Activated CD4-positive, alpha-beta T cell treated with anti-CD3 and anti-CD28 coated beads for 36 hours (primary cell): ENCODE measurements at regions not wholly inside any gene's neighbourhood (a gene's known extent, or its start where the extent isn't known, plus 50 kb on each side); places are given as distances from the start of the nearest gene placed in this dataset.
A peak's percentile ranks its signal among the peaks of the same experiment; 100 is the strongest.

Experiments used
- ATAC-seq: fragments of 200-7000 bp; cut with Tn5 transposase; one replicate; pipeline ENCODE4 v1.10.0; 2021; ENCODE audit warnings: mild to moderate bottlenecking, moderate library complexity
- CTCF ChIA-PET: fragments of 350-600 bp; sonication (Branson Sonifier 250); formaldehyde crosslinking; loops from one replicate; lab custom pipeline; 2021; ENCODE audit warnings: antibody characterized with exemption; lab: Charles Lee
- POLR2A ChIA-PET: fragments of 350-600 bp; sonication (Branson Sonifier 250); formaldehyde crosslinking; loops from one replicate; lab custom pipeline; 2021; ENCODE audit warnings: antibody characterized with exemption, inconsistent platforms; lab: Charles Lee
- DNase-seq: peaks from one replicate; pipeline ENCODE4 v3.0.0-alpha.2; 2020
- H3K27ac Mint-ChIP-seq: one replicate; pipeline ENCODE4 v1.8.0; 2021; ENCODE audit warnings: mixed read lengths
- H3K27me3 Mint-ChIP-seq: one replicate; pipeline ENCODE4 v1.8.0; 2021; ENCODE audit warnings: mixed read lengths
- H3K36me3 Mint-ChIP-seq: one replicate; pipeline ENCODE4 v1.8.0; 2021; ENCODE audit warnings: low read depth, mixed read lengths
- H3K4me1 Mint-ChIP-seq: one replicate; pipeline ENCODE4 v1.8.0; 2021; ENCODE audit warnings: mixed read lengths
- H3K4me3 Mint-ChIP-seq: one replicate; pipeline ENCODE4 v1.8.0; 2021; ENCODE audit warnings: mild to moderate bottlenecking, moderate library complexity, mixed read lengths
- H3K9me3 Mint-ChIP-seq: one replicate; pipeline ENCODE4 v1.8.0; 2021; ENCODE audit warnings: low read depth, mixed read lengths
- intact Hi-C, 2 experiments: fragments of 100-400 bp; cut with DNase I in 1 of 2; cut with micrococcal nuclease in 1 of 2; formaldehyde crosslinking; loops; one replicate each; pipeline versions ENCODE4 v1.14.2 to v1.15.1; 2022 to 2024; cut with DNase I, micrococcal nuclease

DNA sequence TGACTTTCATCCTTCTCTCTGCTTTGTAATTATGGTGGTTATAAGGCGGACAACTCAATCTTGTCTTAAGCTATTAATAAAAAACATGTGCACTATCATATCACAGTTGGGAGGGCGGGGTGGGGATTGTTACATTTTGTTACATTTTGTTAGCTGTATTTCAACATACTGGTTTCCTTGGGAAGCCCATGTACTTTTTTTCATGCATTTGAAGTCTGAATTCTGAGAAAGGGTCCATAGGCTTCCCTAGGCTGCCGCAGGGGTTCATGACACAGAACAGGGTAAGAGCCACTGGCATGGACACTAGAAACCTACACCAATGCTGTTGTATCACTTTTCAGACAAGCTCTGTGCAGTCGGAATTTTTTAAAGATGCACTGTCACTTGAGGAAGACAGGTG lies 178.8 kb downstream of the ETS2 start:
- H3K4me3 Mint-ChIP-seq, result peak overlapping the region; percentile 51
- DNase-seq (no peak), ATAC-seq (no peak)
- POLR2A ChIA-PET, result no interaction called here
- no peaks in the 10 kb centered on the region for H3K9me3 Mint-ChIP-seq
- intact Hi-C loops, result loop anchor here (2.0 to 10.0 kb wide), 3 partner anchors 70 to 250 kb away; no protein-coding TSS in a partner anchor
- H3K27me3 Mint-ChIP-seq, result peaks cover 66% of the 10 kb centered on the region
- H3K27ac Mint-ChIP-seq, result peak overlapping the region; percentile 85
- CTCF ChIA-PET, result interaction anchor here (0.5 kb wide), 1 partner anchor 180 kb away, joined by 3 read pairs; no protein-coding TSS in a partner anchor
- H3K36me3 Mint-ChIP-seq, result no peaks in the 10 kb centered on the region
- H3K4me1 Mint-ChIP-seq, result peaks cover 27% of the 10 kb centered on the region

DNA sequence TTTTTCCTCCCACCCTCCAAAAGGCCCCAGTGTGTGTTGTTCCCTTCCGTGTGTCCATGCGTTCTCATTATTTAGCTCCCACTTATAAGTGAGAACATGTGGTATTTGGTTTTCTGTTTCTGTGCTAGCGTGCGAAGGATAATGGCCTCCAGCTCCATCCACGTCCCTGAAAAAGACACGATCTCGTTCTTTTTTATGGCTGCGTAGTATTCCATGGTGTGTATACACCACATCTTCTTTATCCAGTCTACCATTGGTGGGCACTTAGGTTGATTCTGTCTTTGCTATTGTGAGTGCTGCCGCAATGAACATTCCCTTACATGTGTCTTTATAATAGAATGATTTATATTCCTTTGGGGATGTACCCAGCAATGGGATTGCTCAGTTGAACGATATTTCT lies 177.8 kb downstream of the ETS2 start:
- peaks cover 31% of the 10 kb centered on the region for H3K4me1 Mint-ChIP-seq
- H3K27me3 Mint-ChIP-seq, result peaks cover 61% of the 10 kb centered on the region
- H3K9me3 Mint-ChIP-seq, result no peaks in the 10 kb centered on the region
- intact Hi-C loops, result loop anchor here in 1 of 2 experiments (10.0 kb wide), 2 partner anchors 69 to 249 kb away; no protein-coding TSS in a partner anchor
- H3K27ac Mint-ChIP-seq, result no peak overlapping the region
- ChIA-PET POLR2A (no interaction called here), CTCF (no interaction called here)
- no peak overlapping the region for H3K4me3 Mint-ChIP-seq
- ATAC-seq (no peak), DNase-seq (no peak)
- H3K36me3 Mint-ChIP-seq, result no peaks in the 10 kb centered on the region

DNA sequence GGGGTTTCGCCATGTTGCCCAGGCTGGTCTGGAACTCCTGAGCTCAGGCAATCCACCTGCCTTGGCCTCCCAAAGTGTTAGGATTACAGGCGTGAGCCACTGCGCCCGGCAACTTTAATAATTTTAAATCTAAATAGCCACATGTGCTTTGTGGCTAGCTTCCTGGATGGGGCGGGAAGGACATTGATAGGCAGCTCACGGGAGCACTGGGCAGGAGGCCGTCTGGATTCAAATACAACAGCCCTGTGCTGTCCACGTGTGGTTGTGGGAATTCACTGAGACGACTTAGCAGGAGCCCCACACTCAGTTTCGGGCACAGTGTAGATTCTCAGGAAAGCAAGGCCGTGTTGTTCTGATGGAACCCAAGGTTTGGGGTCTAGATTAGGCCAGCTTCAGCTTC lies 177.1 kb downstream of the ETS2 start:
- no peak for DNase-seq
- peaks cover 31% of the 10 kb centered on the region for H3K4me1 Mint-ChIP-seq
- H3K4me3 Mint-ChIP-seq, result no peak overlapping the region
- no peak for ATAC-seq
- H3K27ac Mint-ChIP-seq, result no peak overlapping the region
- POLR2A ChIA-PET, result no interaction called here
- peaks cover 57% of the 10 kb centered on the region for H3K27me3 Mint-ChIP-seq
- no peaks in the 10 kb centered on the region for H3K9me3 Mint-ChIP-seq
- CTCF ChIA-PET, result no interaction called here
- no peaks in the 10 kb centered on the region for H3K36me3 Mint-ChIP-seq
- intact Hi-C loops, result loop anchor here in 1 of 2 experiments (10.0 kb wide), 2 partner anchors 68 to 248 kb away; no protein-coding TSS in a partner anchor

DNA sequence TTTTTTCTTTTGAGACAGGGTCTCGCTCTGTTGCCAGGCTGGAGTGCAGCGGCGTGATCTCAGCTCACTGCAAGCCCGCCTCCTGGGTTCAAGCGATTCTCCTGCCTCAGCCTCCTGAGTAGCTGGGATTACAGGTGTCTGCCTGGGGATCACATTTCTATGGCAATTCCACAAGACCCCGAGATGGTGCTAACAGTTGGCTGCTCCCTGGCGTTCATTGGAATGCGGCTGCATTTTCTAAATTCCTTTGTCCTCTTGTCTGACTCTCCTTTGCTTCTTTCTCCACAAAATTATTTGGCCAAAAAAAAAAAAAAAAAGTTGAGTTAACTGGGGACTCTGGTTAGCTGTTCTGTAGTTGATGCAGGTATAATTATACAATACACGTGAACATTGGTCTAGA lies 176.4 kb downstream of the ETS2 start:
- DNase-seq, result no peak
- peaks cover 54% of the 10 kb centered on the region for H3K27me3 Mint-ChIP-seq
- peaks cover 31% of the 10 kb centered on the region for H3K4me1 Mint-ChIP-seq
- H3K36me3 Mint-ChIP-seq, result no peaks in the 10 kb centered on the region
- CTCF ChIA-PET, result no interaction called here
- no peak overlapping the region for H3K4me3 Mint-ChIP-seq
- no peak overlapping the region for H3K27ac Mint-ChIP-seq
- no peak for ATAC-seq
- POLR2A ChIA-PET, result no interaction called here
- H3K9me3 Mint-ChIP-seq, result no peaks in the 10 kb centered on the region
- intact Hi-C loops, result loop anchor here in 1 of 2 experiments (10.0 kb wide), 2 partner anchors 67 to 247 kb away; no protein-coding TSS in a partner anchor

DNA sequence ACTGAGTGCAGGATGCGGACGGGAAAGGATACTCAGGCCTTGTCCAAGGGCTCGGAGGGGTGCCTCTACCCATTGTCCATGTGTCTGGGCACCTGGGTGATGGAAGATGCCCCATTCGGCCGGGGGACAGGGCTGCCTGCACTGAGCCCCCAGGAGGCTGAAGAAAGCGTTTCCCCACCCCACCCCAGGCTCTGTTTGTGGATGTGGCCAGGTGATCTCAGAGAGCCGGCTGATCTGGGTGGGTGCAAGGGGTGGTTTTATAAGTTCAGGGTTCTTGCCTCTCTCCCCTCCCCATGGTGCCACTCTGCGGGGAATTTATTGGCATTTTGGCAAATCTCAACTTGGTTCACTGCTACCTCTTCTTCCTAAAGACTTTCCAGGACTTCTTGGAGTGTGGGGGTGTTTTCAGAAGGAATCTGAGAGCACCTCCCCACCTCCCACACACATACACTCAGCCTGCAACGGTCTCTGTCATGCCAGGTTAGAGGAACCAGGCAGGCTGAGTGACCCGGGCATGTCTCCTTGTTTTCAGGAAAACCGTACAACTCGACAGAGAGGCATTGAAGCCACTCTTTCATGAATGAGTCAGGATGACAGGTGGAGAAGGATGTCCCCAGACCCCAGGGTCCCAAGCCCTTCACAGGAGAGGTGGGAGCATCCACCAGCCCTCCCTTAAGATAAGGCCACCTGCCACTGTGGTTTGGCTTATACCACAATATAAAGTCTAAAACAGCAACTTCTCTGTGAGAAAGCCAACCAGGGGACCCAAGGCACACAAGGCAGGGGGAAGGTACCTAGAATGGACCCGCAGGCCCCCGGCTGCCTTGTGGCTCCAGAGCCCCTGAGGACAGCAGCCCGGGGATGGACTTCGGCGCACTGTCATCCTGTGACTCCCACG lies 174.9 kb downstream of the ETS2 start:
- Mint-ChIP-seq H3K27ac (no peak overlapping the region), H3K9me3 (no peaks in the 10 kb centered on the region), H3K4me1 (peaks cover 24% of the 10 kb centered on the region), H3K4me3 (no peak overlapping the region), H3K36me3 (no peaks in the 10 kb centered on the region), H3K27me3 (peaks cover 44% of the 10 kb centered on the region)
- ATAC-seq (no peak), DNase-seq (no peak)
- intact Hi-C loops, result loop anchor here in 1 of 2 experiments (10.0 kb wide), 2 partner anchors 66 to 246 kb away; no protein-coding TSS in a partner anchor
- ChIA-PET POLR2A (no interaction called here), CTCF (no interaction called here)

DNA sequence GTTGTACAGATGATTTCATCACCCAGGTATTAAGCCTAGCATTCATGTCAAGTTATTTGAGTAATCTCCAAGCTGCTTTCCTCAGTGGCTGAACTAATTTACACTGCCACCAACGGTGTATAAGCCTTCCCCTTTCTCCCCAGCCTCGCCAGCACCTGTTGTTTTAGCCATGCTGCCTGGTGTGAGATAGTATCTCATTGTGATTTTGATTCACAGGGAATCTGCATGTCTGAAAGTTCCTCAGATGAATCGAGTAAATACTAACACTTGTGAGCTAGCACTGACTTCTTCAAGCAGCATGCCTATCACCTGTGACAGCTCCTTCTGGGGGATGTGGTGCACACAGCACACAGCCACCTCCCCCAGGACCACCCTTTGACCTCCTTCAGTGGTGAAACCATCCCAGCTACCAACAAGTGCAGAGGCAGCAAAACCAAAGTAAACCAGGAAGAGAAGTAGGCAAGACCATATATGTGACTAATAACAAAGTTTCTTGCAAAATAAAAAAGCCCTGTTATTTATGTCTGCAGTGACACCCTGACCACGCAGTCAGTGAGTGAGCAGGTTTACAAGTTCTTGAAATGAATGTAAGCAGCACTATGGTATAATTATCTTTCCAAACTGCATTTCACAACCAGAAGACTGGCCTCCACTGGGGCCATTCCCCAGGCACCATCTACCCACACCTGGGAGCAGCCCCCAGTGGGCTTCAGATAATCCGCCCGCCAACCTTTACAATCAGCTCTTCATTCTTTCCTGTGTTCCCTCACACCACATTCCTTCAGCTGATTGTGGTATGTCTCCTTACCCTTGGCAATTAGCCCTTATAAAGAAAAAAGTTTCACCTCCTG lies 173.8 kb downstream of the ETS2 start:
- H3K36me3 Mint-ChIP-seq, result no peaks in the 10 kb centered on the region
- no peaks in the 10 kb centered on the region for H3K9me3 Mint-ChIP-seq
- intact Hi-C loops, result loop anchor here in 1 of 2 experiments (10.0 kb wide), 2 partner anchors 65 to 245 kb away; no protein-coding TSS in a partner anchor
- ChIA-PET CTCF (no interaction called here), POLR2A (no interaction called here)
- ATAC-seq (peak; percentile 89), DNase-seq (peak; percentile 41)
- H3K27ac Mint-ChIP-seq, result no peak overlapping the region
- H3K4me3 Mint-ChIP-seq, result no peak overlapping the region
- H3K27me3 Mint-ChIP-seq, result peaks cover 40% of the 10 kb centered on the region
- peaks cover 12% of the 10 kb centered on the region for H3K4me1 Mint-ChIP-seq

DNA sequence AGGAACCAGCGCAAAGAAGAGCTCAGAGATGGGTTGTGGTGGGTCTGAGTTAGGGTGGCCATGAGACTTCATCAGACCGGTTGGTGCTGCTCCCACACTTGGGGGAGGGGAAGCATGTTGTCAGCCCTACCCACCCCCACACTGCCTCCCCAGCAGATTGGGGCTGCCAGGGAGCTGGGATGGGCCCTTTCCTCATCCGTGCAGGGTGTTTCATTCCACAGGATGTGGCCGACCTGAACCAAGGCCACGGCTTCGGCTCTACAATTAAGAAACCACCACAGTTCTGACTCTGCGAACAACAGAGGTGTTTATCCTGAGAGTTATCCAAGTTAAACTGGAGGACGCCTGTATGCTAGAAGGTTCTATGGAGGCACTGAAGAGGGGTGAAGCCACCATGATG lies 171.2 kb downstream of the ETS2 start:
- peaks cover 10% of the 10 kb centered on the region for H3K4me1 Mint-ChIP-seq
- no peak overlapping the region for H3K27ac Mint-ChIP-seq
- H3K4me3 Mint-ChIP-seq, result no peak overlapping the region
- H3K36me3 Mint-ChIP-seq, result no peaks in the 10 kb centered on the region
- ChIA-PET CTCF (no interaction called here), POLR2A (no interaction called here)
- intact Hi-C loops, result no loop called here
- H3K9me3 Mint-ChIP-seq, result no peaks in the 10 kb centered on the region
- H3K27me3 Mint-ChIP-seq, result peaks cover 21% of the 10 kb centered on the region
- ATAC-seq (no peak), DNase-seq (no peak)

DNA sequence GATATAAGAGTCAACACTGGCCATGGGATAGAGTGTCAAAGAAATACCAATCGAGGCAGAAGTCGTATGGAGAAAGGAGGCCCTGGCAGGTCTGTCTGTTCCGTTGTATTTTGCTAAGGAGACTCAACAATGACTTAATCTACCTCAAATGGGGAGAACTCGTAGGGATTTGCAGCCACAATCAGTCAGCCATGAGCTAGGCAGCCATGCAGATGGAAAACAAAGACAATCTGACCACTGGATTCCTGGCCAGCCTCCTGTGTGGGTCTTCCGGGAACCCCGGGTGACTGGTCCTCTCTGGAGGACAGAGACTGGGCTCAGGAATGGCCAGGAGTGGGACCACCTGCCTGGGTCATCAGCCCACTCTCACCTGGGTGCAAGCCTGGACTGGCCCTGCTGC lies 167.8 kb downstream of the ETS2 start:
- intact Hi-C loops, result no loop called here
- ChIA-PET POLR2A (no interaction called here), CTCF (no interaction called here)
- Mint-ChIP-seq H3K4me3 (no peak overlapping the region), H3K9me3 (no peaks in the 10 kb centered on the region), H3K27ac (no peak overlapping the region), H3K4me1 (no peaks in the 10 kb centered on the region), H3K36me3 (no peaks in the 10 kb centered on the region), H3K27me3 (peaks cover 2% of the 10 kb centered on the region)
- ATAC-seq (no peak), DNase-seq (no peak)

DNA sequence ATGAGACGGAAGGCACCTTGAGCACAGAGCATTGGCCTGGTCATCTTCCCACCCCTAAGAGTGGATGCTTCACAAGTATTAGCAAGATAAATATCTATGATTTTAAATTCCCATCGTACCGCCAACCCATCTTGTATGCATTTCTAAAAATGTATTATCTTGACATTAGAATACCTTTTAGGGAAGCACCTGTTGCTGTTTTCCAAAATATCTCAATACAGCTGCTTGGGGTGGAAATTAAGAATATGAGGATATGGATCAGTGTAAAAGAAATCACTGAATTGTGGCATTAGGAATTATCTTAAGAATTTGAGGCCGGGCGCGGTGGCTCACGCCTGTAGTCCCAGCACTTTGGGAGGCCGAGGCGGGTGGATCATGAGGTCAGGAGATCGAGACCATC lies 166.3 kb downstream of the ETS2 start:
- Mint-ChIP-seq H3K4me3 (no peak overlapping the region), H3K4me1 (no peaks in the 10 kb centered on the region), H3K27ac (no peak overlapping the region), H3K27me3 (no peaks in the 10 kb centered on the region), H3K9me3 (no peaks in the 10 kb centered on the region), H3K36me3 (no peaks in the 10 kb centered on the region)
- CTCF ChIA-PET, result interaction anchor here (0.6 to 0.7 kb wide), 2 partner anchors 205 to 255 kb away, joined by 3 read pairs; no protein-coding TSS in a partner anchor
- no peak for ATAC-seq
- DNase-seq, result no peak
- intact Hi-C loops, result no loop called here
- POLR2A ChIA-PET, result no interaction called here

DNA sequence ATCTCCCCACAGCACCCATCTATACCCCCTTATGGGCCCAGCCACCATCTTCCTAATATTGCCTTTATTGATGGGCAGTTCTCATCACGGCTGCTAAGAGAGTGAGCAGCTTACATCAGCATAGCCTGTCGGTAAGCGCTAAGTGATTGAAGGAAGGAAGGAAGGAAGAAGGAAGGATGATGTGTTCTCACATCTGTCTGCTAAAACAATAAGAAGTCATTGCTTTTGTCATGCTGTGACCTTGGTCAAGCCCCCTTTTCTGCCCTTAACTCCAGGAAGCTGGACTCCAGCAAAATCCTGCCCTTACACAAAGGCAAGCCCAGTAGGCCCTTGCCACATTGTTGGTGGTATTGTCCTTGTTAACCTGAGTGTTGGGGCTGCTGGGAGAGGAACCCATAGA lies 165.0 kb downstream of the ETS2 start:
- POLR2A ChIA-PET, result no interaction called here
- CTCF ChIA-PET, result no interaction called here
- DNase-seq (no peak), ATAC-seq (no peak)
- Mint-ChIP-seq H3K36me3 (no peaks in the 10 kb centered on the region), H3K27me3 (no peaks in the 10 kb centered on the region), H3K9me3 (no peaks in the 10 kb centered on the region), H3K27ac (no peak overlapping the region), H3K4me3 (no peak overlapping the region), H3K4me1 (no peaks in the 10 kb centered on the region)
- intact Hi-C loops, result no loop called here

DNA sequence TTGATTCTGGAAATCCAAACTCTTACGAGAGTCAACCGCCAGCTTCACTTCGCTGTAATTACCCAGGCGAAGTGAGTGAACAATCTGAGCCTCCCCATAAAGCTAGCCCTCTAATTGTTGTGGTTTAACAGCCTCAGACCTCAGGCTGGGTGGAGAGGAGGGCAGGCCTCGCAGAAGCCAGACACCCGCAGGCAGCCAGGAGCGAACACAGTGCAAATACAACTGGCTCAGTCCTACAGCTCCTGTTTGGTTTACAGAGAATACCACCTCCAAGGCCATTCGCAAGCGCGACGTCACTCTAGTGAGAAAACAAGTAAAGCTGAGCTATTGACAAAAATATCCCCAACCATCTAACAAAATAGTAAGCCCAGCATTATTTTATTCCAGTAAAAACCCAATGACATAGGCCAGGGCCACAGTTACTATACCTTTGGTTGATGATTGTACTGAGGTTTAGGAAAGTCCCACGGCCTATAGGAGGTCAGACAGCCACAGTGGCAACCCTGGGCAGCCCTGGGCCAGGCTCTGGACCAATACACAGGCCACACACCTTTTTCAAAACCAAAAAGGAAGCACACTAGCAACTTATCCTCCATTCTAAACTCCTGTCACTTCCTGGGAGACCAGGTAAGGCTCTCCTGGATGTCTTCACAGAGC lies 163.3 kb downstream of the ETS2 start:
- H3K27me3 Mint-ChIP-seq, result no peaks in the 10 kb centered on the region

More for the DNA sequence above, 163.3 kb downstream of the ETS2 start:
- intact Hi-C loops, result no loop called here
- no peak overlapping the region for H3K27ac Mint-ChIP-seq
- ATAC-seq (no peak), DNase-seq (no peak)
- ChIA-PET CTCF (interaction anchor here (0.7 to 0.9 kb wide), 2 partner anchors 17 to 21 kb away, joined by 3 read pairs; no protein-coding TSS in a partner anchor), POLR2A (no interaction called here)
- H3K4me3 Mint-ChIP-seq, result no peak overlapping the region
- no peaks in the 10 kb centered on the region for H3K36me3 Mint-ChIP-seq
- H3K9me3 Mint-ChIP-seq, result no peaks in the 10 kb centered on the region
- no peaks in the 10 kb centered on the region for H3K4me1 Mint-ChIP-seq
